WTC11 (cell line): ENCODE measurements at regions not wholly inside any gene's neighbourhood (a gene's known extent, or its start where the extent isn't known, plus 50 kb on each side); places are given as distances from the start of the nearest gene placed in this dataset.

ENCODE experiments used
- AR ChIP-seq: fragments of 250-450 bp; sonication (Bioruptor Pico); IDR thresholded peaks from 2 replicates; pipeline ENCODE4 v1.9.0; 2021; ENCODE audit warnings: mild to moderate bottlenecking
- ATF3 ChIP-seq: sonication (generic); formaldehyde crosslinking; conservative IDR thresholded peaks from 2 replicates; pipeline ENCODE4 v1.8.1; 2022; ENCODE audit warnings: mild to moderate bottlenecking, missing genetic modification reagents
- CTCF ChIP-seq: fragments of 200-600 bp; IDR thresholded peaks from 2 replicates; pipeline ENCODE4 v1.8.0; 2022; ENCODE audit warnings: antibody characterized with exemption
- GABPB1 ChIP-seq: sonication (generic); formaldehyde crosslinking; IDR thresholded peaks from 2 replicates; pipeline ENCODE4 v1.8.1; 2023; ENCODE audit warnings: mild to moderate bottlenecking, missing genetic modification reagents
- MAX ChIP-seq: sonication (generic); formaldehyde crosslinking; IDR thresholded peaks from 2 replicates; pipeline ENCODE4 v1.8.0; 2022; ENCODE audit warnings: mild to moderate bottlenecking, missing genetic modification reagents
- USF2 ChIP-seq: sonication (generic); formaldehyde crosslinking; IDR thresholded peaks from 2 replicates; pipeline ENCODE4 v1.8.1; 2023; ENCODE audit warnings: mild to moderate bottlenecking, missing genetic modification reagents, moderate library complexity

GRCh38 chr2:145380436-145381017 is 860.6 kb upstream of the ZEB2 start:
- TF ChIP-seq USF2 (CRISPR knock-in tag): no peak
- no peak for TF ChIP-seq MAX (CRISPR knock-in tag)
- no peak for TF ChIP-seq CTCF
- no peak for TF ChIP-seq AR
- no peak for TF ChIP-seq GABPB1
- TF ChIP-seq ATF3 (CRISPR knock-in tag): no peak
